HEK293 (cell line): ENCODE measurements at regions not wholly inside any gene's neighbourhood (a gene's known extent, or its start where the extent isn't known, plus 50 kb on each side); places are given as distances from the start of the nearest gene placed in this dataset.

ENCODE experiments used
- CTCF ChIA-PET: fragments of 350-600 bp; formaldehyde crosslinking; extraction: SDS; loops from one replicate; lab custom pipeline; 2021; ENCODE audit warnings: antibody characterized with exemption; lab: Yijun Ruan, JAX
- POLR2A ChIA-PET: fragments of 300-600 bp; formaldehyde crosslinking; extraction: SDS; loops from one replicate; lab custom pipeline; 2020; ENCODE audit warnings: antibody characterized with exemption, inconsistent platforms; lab: Yijun Ruan, JAX
- H3K27ac ChIP-seq: fragments of 200-500 bp; sonication (Bioruptor generic); 2 replicates; pipeline ENCODE4 v1.5.1; 2014; ENCODE audit warnings: low read depth, low read length, control low read depth, inconsistent platforms; ENCODE audit errors: extremely low read depth
- H3K36me3 ChIP-seq, 2 experiments: fragments of 200-500 bp in 1 of 2; sonication (Bioruptor generic) in 1 of 2; 1 replicate in 1 of 2; 2 replicates in 1 of 2; pipeline ENCODE4 v1.5.1; 2014 to 2017; ENCODE audit warnings: inconsistent platforms in 2 of 2, low read length in 2 of 2; ENCODE audit not compliant: control insufficient read depth in 2 of 2, insufficient read depth in 1 of 2
- H3K4me1 ChIP-seq: fragments of 200-500 bp; sonication (Bioruptor generic); 2 replicates; pipeline ENCODE4 v1.5.1; 2014; ENCODE audit warnings: mild to moderate bottlenecking, low read length, inconsistent platforms; ENCODE audit not compliant: control insufficient read depth, insufficient read depth
- H3K4me3 ChIP-seq: 2 replicates; pipeline ENCODE4 v1.5.1; 2011; ENCODE audit warnings: low read depth, mild to moderate bottlenecking, control low read depth, low read length, moderate library complexity
- H3K9me3 ChIP-seq: fragments of 200-500 bp; sonication (Bioruptor generic); 2 replicates; pipeline ENCODE4 v1.5.1; 2014; ENCODE audit warnings: low read depth, low read length, inconsistent platforms; ENCODE audit not compliant: control insufficient read depth, insufficient read depth
- EGR2 ChIP-seq: fragments of 450-650 bp; formaldehyde crosslinking; IDR thresholded peaks from 2 replicates; pipeline ENCODE4 v1.5.1; 2016; ENCODE audit warnings: low read depth, missing biosample characterization, missing genetic modification characterization
- PRDM4 ChIP-seq: fragments of 450-650 bp; formaldehyde crosslinking; IDR thresholded peaks from 2 replicates; pipeline ENCODE4 v1.5.1; 2017; ENCODE audit warnings: missing biosample characterization, missing genetic modification characterization
- SETDB1 ChIP-seq: IDR thresholded peaks from one replicate; pipeline ENCODE4 v1.6.1; 2017; ENCODE audit warnings: mild to moderate bottlenecking, low read length, moderate library complexity, mixed read lengths; ENCODE audit not compliant: insufficient read length
- ZNF121 ChIP-seq: fragments of 450-650 bp; formaldehyde crosslinking; IDR thresholded peaks from 2 replicates; pipeline ENCODE4 v1.5.1; 2016; ENCODE audit warnings: missing biosample characterization, missing genetic modification characterization
- ZNF449 ChIP-seq: fragments of 450-650 bp; formaldehyde crosslinking; IDR thresholded peaks from 2 replicates; pipeline ENCODE4 v1.5.1; 2017; ENCODE audit warnings: missing biosample characterization, mild to moderate bottlenecking, missing genetic modification characterization, moderate library complexity
- ZNF518A ChIP-seq: fragments of 450-650 bp; formaldehyde crosslinking; conservative IDR thresholded peaks from 2 replicates; pipeline ENCODE4 v1.5.1; 2016; ENCODE audit warnings: low read depth, missing biosample characterization, missing genetic modification characterization
- ZNF521 ChIP-seq: fragments of 450-650 bp; formaldehyde crosslinking; IDR thresholded peaks from 2 replicates; pipeline ENCODE4 v1.5.1; 2017; ENCODE audit warnings: missing biosample characterization, mild to moderate bottlenecking, missing genetic modification characterization
- ZNF658 ChIP-seq: fragments of 450-650 bp; formaldehyde crosslinking; IDR thresholded peaks from 2 replicates; pipeline ENCODE4; 2016; ENCODE audit warnings: missing biosample characterization, missing genetic modification characterization

- ChIA-PET CTCF (no interaction called here), POLR2A (no interaction called here)
- Histone ChIP-seq H3K27ac (no peak overlapping the region), H3K4me3 (no peak overlapping the region), H3K36me3 (no peaks in the 10 kb centered on the region), H3K9me3 (no peaks in the 10 kb centered on the region), H3K4me1 (no peaks in the 10 kb centered on the region)
- TF ChIP-seq ZNF518A (tag by site-specific recombination) = no peak
- TF ChIP-seq EGR2 = peak; percentile 28; the same call in 1 of the 2 replicates
Observed at GRCh38 chr2:129275706-129276105, 703.8 kb upstream of the RAB6C start.

GRCh38 chr2:129276978-129277584, 702.4 kb upstream of the RAB6C start:
- Histone ChIP-seq H3K4me3 (no peak overlapping the region), H3K36me3 (no peaks in the 10 kb centered on the region)
- TF ChIP-seq ZNF121 (no peak), ZNF658 (tag by site-specific recombination) (no peak)
- TF ChIP-seq, all 188 proteins: peak for 0
- Histone ChIP-seq H3K27ac (no peak overlapping the region), H3K9me3 (no peaks in the 10 kb centered on the region), H3K4me1 (no peaks in the 10 kb centered on the region)
- CTCF ChIA-PET = interaction anchor here (0.6 kb wide), 1 partner anchor 217 kb away, joined by 3 read pairs; no protein-coding TSS in a partner anchor
- POLR2A ChIA-PET = no interaction called here

GRCh38 chr2:129277585-129277981, 701.9 kb upstream of the RAB6C start:
- ChIA-PET CTCF (interaction anchor here (0.6 kb wide), 1 partner anchor 217 kb away, joined by 3 read pairs; no protein-coding TSS in a partner anchor), POLR2A (no interaction called here)
- Histone ChIP-seq H3K27ac (no peak overlapping the region), H3K9me3 (no peaks in the 10 kb centered on the region), H3K4me1 (no peaks in the 10 kb centered on the region), H3K36me3 (no peaks in the 10 kb centered on the region), H3K4me3 (no peak overlapping the region)
- TF ChIP-seq ZNF521 (tag by site-specific recombination) (no peak), ZNF449 (tag by site-specific recombination) (no peak), PRDM4 (tag by site-specific recombination) (no peak), SETDB1 (peak; percentile 36)
